OCI-LY1 (cell line): ENCODE measurements at regions not wholly inside any gene's neighbourhood (a gene's known extent, or its start where the extent isn't known, plus 50 kb on each side); places are given as distances from the start of the nearest gene placed in this dataset.

Experiments used
- H2AFZ ChIP-seq: fragments of 200-600 bp; sonication (generic), shearing (Covaris generic); 2 replicates; pipeline ENCODE4 v1.6.0; 2014; ENCODE audit warnings: antibody characterized with exemption, mild to moderate bottlenecking, low read length
- H3F3A ChIP-seq: fragments of 200-600 bp; sonication (generic), shearing (Covaris generic); 2 replicates; pipeline ENCODE4 v1.6.0; 2014; ENCODE audit warnings: mild to moderate bottlenecking, antibody characterized with exemption, low read length, moderate library complexity; ENCODE audit not compliant: insufficient read depth
- H3K27ac ChIP-seq: fragments of 200-600 bp; sonication (generic); 2 replicates; pipeline ENCODE4 v1.5.1; 2014; ENCODE audit warnings: low read length, mixed run types, mild to moderate bottlenecking, low read depth; ENCODE audit not compliant: poor library complexity, severe bottlenecking
- H3K27me3 ChIP-seq: fragments of 200-600 bp; sonication (generic); 2 replicates; pipeline ENCODE4 v1.6.0; 2014; ENCODE audit warnings: antibody characterized with exemption, mild to moderate bottlenecking, low read length, moderate library complexity; ENCODE audit not compliant: insufficient read depth
- H3K36me3 ChIP-seq: fragments of 200-600 bp; sonication (generic); 2 replicates; pipeline ENCODE4 v1.6.1; 2014; ENCODE audit warnings: mild to moderate bottlenecking, antibody characterized with exemption, low read length, moderate library complexity, mixed read lengths; ENCODE audit not compliant: insufficient read depth
- H3K4me1 ChIP-seq: fragments of 200-600 bp; sonication (generic); 2 replicates; pipeline ENCODE4 v1.5.1; 2014; ENCODE audit warnings: mild to moderate bottlenecking, low read length, moderate library complexity; ENCODE audit not compliant: insufficient read depth, severe bottlenecking
- H3K4me2 ChIP-seq: fragments of 200-600 bp; sonication (generic), shearing (Covaris generic); 2 replicates; pipeline ENCODE4 v1.6.1; 2014; ENCODE audit warnings: low read length
- H3K4me3 ChIP-seq: fragments of 200-600 bp; sonication (generic); 2 replicates; pipeline ENCODE4 v1.5.1; 2014; ENCODE audit warnings: low read length, low read depth, mild to moderate bottlenecking, mixed read lengths; ENCODE audit not compliant: poor library complexity, severe bottlenecking
- H3K79me2 ChIP-seq: fragments of 200-600 bp; shearing (Covaris generic); 2 replicates; pipeline ENCODE4 v1.6.1; 2016; ENCODE audit warnings: mixed run types, low read length, mixed read lengths; ENCODE audit not compliant: insufficient read depth
- H3K9ac ChIP-seq: fragments of 200-600 bp; sonication (generic), shearing (Covaris generic); 2 replicates; pipeline ENCODE4 v1.6.1; 2014; ENCODE audit warnings: mild to moderate bottlenecking, low read length, mixed read lengths
- H3K9me2 ChIP-seq: fragments of 200-600 bp; sonication (generic), shearing (Covaris generic); 2 replicates; pipeline ENCODE4 v1.6.1; 2014; ENCODE audit warnings: low read depth, mild to moderate bottlenecking, low read length, mixed read lengths
- H3K9me3 ChIP-seq: fragments of 200-600 bp; shearing (Covaris generic); 2 replicates; pipeline ENCODE4 v1.6.1; 2014; ENCODE audit warnings: low read length, mixed read lengths
- H4K20me1 ChIP-seq: fragments of 200-600 bp; sonication (generic), shearing (Covaris generic); 2 replicates; pipeline ENCODE4 v1.6.0; 2016; ENCODE audit warnings: mild to moderate bottlenecking, low read length; ENCODE audit not compliant: insufficient read depth
- EZH2 ChIP-seq: fragments of 200-600 bp; sonication (generic), shearing (Covaris generic); IDR thresholded peaks from 2 replicates; pipeline ENCODE4 v1.8.0; 2017; ENCODE audit warnings: borderline replicate concordance, mixed run types, mild to moderate bottlenecking, antibody characterized with exemption, low read length, moderate library complexity, mixed read lengths
- TF ChIP-seq, protein P1 (sequence below): fragments of 200-600 bp; sonication (generic), shearing (Covaris generic); IDR thresholded peaks from 2 replicates; pipeline ENCODE4 v1.5.1; 2017; ENCODE audit warnings: mild to moderate bottlenecking, antibody characterized with exemption, low read length, moderate library complexity, mixed read lengths

DNA sequence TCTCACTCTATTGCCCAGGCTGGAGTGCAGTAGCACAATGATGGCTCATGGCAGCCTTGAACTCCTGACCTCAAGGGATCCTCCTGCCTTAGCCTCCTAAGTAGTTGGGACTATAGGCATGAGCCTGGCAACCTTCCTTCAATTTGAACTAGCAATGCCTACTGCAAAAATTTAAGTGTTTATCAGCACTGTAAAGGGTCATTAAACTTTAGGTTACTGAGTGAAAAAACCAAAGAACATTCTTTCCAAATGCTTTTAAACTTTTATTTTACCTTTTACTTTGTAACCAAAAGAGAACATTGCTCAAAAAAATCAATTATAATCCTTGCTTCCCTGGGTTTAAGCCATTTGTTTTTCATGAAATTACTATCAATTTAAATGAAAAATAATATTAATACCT is 101.0 kb upstream of the NHSL1 start:
- Histone ChIP-seq H3K79me2 (no peaks in the 10 kb centered on the region), H3K36me3 (no peaks in the 10 kb centered on the region), H3K9ac (no peak overlapping the region), H3K9me2 (no peaks in the 10 kb centered on the region), H3K4me2 (no peak overlapping the region), H3K27ac (no peak overlapping the region), H3F3A (no peaks in the 10 kb centered on the region), H3K27me3 (no peaks in the 10 kb centered on the region), H3K4me3 (no peak overlapping the region), H2AFZ (no peak overlapping the region), H4K20me1 (no peaks in the 10 kb centered on the region), H3K4me1 (no peaks in the 10 kb centered on the region), H3K9me3 (no peaks in the 10 kb centered on the region)
- no peak for TF ChIP-seq EZH2
- TF ChIP-seq, protein P1, sequence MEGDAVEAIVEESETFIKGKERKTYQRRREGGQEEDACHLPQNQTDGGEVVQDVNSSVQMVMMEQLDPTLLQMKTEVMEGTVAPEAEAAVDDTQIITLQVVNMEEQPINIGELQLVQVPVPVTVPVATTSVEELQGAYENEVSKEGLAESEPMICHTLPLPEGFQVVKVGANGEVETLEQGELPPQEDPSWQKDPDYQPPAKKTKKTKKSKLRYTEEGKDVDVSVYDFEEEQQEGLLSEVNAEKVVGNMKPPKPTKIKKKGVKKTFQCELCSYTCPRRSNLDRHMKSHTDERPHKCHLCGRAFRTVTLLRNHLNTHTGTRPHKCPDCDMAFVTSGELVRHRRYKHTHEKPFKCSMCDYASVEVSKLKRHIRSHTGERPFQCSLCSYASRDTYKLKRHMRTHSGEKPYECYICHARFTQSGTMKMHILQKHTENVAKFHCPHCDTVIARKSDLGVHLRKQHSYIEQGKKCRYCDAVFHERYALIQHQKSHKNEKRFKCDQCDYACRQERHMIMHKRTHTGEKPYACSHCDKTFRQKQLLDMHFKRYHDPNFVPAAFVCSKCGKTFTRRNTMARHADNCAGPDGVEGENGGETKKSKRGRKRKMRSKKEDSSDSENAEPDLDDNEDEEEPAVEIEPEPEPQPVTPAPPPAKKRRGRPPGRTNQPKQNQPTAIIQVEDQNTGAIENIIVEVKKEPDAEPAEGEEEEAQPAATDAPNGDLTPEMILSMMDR, result no peak

DNA sequence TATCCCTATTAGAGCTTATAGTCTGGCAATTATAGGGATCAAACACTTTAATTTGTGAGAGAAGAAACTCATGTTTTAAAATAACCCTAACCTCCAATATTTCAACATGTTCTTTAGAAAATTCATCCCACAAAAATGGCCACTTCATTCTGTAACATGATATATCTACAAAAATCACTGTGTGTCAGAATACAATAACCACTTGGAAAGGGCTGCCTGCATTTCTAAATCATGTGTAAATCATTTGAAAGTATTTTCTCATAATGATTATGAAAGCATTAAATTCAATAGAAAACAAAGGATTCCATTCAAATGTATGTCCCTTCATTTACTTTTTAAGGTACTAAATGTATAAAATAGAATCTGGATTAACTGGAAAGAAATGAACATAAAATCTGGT is 101.4 kb upstream of the NHSL1 start:
- Histone ChIP-seq H3K9me2 (no peaks in the 10 kb centered on the region), H3K4me2 (no peak overlapping the region), H3K36me3 (no peaks in the 10 kb centered on the region), H3F3A (no peaks in the 10 kb centered on the region), H3K4me1 (no peaks in the 10 kb centered on the region), H4K20me1 (no peaks in the 10 kb centered on the region), H3K79me2 (no peaks in the 10 kb centered on the region), H3K27ac (no peak overlapping the region), H3K4me3 (no peak overlapping the region), H3K9ac (no peak overlapping the region), H2AFZ (no peak overlapping the region), H3K9me3 (no peaks in the 10 kb centered on the region), H3K27me3 (no peaks in the 10 kb centered on the region)
- TF ChIP-seq, protein P1, result no peak
- no peak for TF ChIP-seq EZH2

- H2AFZ ChIP-seq, result no peak overlapping the region
- H3F3A ChIP-seq, result no peaks in the 10 kb centered on the region
- H3K9me3 ChIP-seq, result no peaks in the 10 kb centered on the region
- no peak overlapping the region for H3K4me3 ChIP-seq
- no peak overlapping the region for H3K9ac ChIP-seq
- no peak overlapping the region for H3K27ac ChIP-seq
- H3K27me3 ChIP-seq, result no peaks in the 10 kb centered on the region
- H4K20me1 ChIP-seq, result no peaks in the 10 kb centered on the region
- no peaks in the 10 kb centered on the region for H3K36me3 ChIP-seq
- TF ChIP-seq, protein P1, result no peak
- TF ChIP-seq EZH2, result no peak
- H3K9me2 ChIP-seq, result no peaks in the 10 kb centered on the region
- H3K4me1 ChIP-seq, result no peaks in the 10 kb centered on the region
- H3K79me2 ChIP-seq, result no peaks in the 10 kb centered on the region
- no peak overlapping the region for H3K4me2 ChIP-seq
These were observed 101.8 kb upstream of the NHSL1 start for GRCh38 chr6:138601128-138601527.
